Endodermal cell (in vitro differentiated cells): ENCODE measurements at regions not wholly inside any gene's neighbourhood (a gene's known extent, or its start where the extent isn't known, plus 50 kb on each side); places are given as distances from the start of the nearest gene placed in this dataset.
A peak's percentile ranks its signal among the peaks of the same experiment; 100 is the strongest.

Source experiments
- DNase-seq: peaks from one replicate; pipeline ENCODE4 v3.0.0-alpha.2; 2017
- H3K27ac ChIP-seq: 2 replicates; pipeline ENCODE4 v1.5.1; 2013; ENCODE audit warnings: mild to moderate bottlenecking, low read depth, low read length, moderate library complexity
- H3K27me3 ChIP-seq: 2 replicates; pipeline ENCODE4 v1.6.1; 2013; ENCODE audit warnings: mild to moderate bottlenecking, low read length, moderate library complexity; ENCODE audit not compliant: insufficient read depth, control insufficient read depth, poor library complexity, severe bottlenecking
- H3K36me3 ChIP-seq: 2 replicates; pipeline ENCODE4 v1.7.0; 2013; ENCODE audit warnings: mild to moderate bottlenecking, low read length, moderate library complexity; ENCODE audit not compliant: control insufficient read depth, insufficient read depth
- H3K4me1 ChIP-seq: one replicate; pipeline ENCODE4 v1.7.0; 2013; ENCODE audit warnings: low read length; ENCODE audit not compliant: control insufficient read depth, insufficient read depth
- H3K4me3 ChIP-seq: 2 replicates; pipeline ENCODE4 v1.5.1; 2013; ENCODE audit warnings: mild to moderate bottlenecking, low read length, moderate library complexity
- H3K9ac ChIP-seq: 2 replicates; pipeline ENCODE4 v1.6.1; 2013; ENCODE audit warnings: mild to moderate bottlenecking, low read length, moderate library complexity; ENCODE audit not compliant: poor library complexity, severe bottlenecking; ENCODE audit errors: extremely low read depth
- H3K9me3 ChIP-seq: 2 replicates; pipeline ENCODE4 v1.6.1; 2013; ENCODE audit warnings: mild to moderate bottlenecking, low read length, moderate library complexity; ENCODE audit not compliant: control insufficient read depth
- H3K27ac Mint-ChIP-seq: 2 replicates; pipeline ENCODE4 v1.8.0; 2020; ENCODE audit warnings: mixed read lengths
- H3K27me3 Mint-ChIP-seq: 2 replicates; pipeline ENCODE4 v1.8.0; 2021; ENCODE audit warnings: mild to moderate bottlenecking, mixed read lengths; ENCODE audit not compliant: insufficient read depth
- H3K36me3 Mint-ChIP-seq: 2 replicates; pipeline ENCODE4 v1.8.0; 2020; ENCODE audit warnings: low read depth, mixed read lengths
- H3K4me1 Mint-ChIP-seq: 2 replicates; pipeline ENCODE4 v1.8.0; 2020; ENCODE audit warnings: mixed read lengths
- H3K4me3 Mint-ChIP-seq: 2 replicates; pipeline ENCODE4 v1.8.0; 2020; ENCODE audit warnings: mild to moderate bottlenecking, moderate library complexity, mixed read lengths
- H3K9me3 Mint-ChIP-seq: 2 replicates; pipeline ENCODE4 v1.8.0; 2020; ENCODE audit warnings: mild to moderate bottlenecking, mixed read lengths
- WGBS, 2 experiments: methylation state at CpG; one replicate each; pipeline versions ENCODE4 v1.1.5 to v1.1.7; 2013; ENCODE audit warnings: missing lambda C conversion rate in 2 of 2, mixed read lengths in 1 of 2; ENCODE audit not compliant: insufficient coverage in 1 of 2, insufficient read length in 1 of 2; 5-methylcytosine and 5-hydroxymethylcytosine counted together
- TF ChIP-seq, protein P1 (sequence below): fragments of 200-600 bp; sonication (generic); conservative IDR thresholded peaks from 2 replicates; pipeline ENCODE4 v1.5.0; 2021; ENCODE audit warnings: antibody characterized with exemption, mild to moderate bottlenecking

DNA sequence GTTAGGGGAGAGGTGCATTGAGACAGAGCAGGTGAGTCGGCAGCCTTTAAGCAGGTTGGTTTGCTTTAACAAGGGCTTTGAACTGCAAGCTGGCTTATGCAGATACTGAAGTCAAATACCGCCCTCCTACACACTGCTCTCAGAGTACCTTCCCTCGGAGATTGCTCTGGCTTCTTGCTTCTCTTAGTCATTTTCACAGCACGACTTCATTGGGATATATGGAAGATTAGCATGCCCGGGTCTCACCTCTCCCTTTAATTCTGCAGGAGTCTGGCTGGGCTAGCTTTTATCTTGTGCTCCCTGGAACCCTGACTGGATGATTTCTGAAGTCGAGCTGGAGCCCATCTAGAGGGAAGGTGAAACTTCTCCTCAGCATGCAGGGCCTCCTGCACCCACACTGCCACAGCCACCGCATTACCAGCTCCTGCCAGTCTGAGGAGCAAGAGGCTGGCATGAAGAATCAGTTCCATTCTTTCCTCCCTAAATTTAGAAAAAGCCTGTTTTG is 395.5 kb upstream of the HNRNPA3 start:
- Histone ChIP-seq H3K36me3 (no peaks in the 10 kb centered on the region), H3K9me3 (no peaks in the 10 kb centered on the region), H3K27me3 (no peaks in the 10 kb centered on the region), H3K4me1 (peaks cover 6% of the 10 kb centered on the region), H3K4me3 (no peak overlapping the region), H3K9ac (no peak overlapping the region), H3K27ac (no peak overlapping the region)
- peaks cover 6% of the 10 kb centered on the region for H3K27me3 Mint-ChIP-seq
- no peaks in the 10 kb centered on the region for H3K36me3 Mint-ChIP-seq
- no peaks in the 10 kb centered on the region for H3K9me3 Mint-ChIP-seq
- WGBS, 2 experiments: 23 to 28% methylated on average over 4 to 7 of the region's 7 CpGs
- DNase-seq: peak; percentile 80
- H3K4me3 Mint-ChIP-seq: no peak overlapping the region
- H3K4me1 Mint-ChIP-seq: peaks cover 32% of the 10 kb centered on the region
- TF ChIP-seq, protein P1, sequence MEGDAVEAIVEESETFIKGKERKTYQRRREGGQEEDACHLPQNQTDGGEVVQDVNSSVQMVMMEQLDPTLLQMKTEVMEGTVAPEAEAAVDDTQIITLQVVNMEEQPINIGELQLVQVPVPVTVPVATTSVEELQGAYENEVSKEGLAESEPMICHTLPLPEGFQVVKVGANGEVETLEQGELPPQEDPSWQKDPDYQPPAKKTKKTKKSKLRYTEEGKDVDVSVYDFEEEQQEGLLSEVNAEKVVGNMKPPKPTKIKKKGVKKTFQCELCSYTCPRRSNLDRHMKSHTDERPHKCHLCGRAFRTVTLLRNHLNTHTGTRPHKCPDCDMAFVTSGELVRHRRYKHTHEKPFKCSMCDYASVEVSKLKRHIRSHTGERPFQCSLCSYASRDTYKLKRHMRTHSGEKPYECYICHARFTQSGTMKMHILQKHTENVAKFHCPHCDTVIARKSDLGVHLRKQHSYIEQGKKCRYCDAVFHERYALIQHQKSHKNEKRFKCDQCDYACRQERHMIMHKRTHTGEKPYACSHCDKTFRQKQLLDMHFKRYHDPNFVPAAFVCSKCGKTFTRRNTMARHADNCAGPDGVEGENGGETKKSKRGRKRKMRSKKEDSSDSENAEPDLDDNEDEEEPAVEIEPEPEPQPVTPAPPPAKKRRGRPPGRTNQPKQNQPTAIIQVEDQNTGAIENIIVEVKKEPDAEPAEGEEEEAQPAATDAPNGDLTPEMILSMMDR: peak; percentile 44
- peak overlapping the region; percentile 59 for H3K27ac Mint-ChIP-seq

DNA sequence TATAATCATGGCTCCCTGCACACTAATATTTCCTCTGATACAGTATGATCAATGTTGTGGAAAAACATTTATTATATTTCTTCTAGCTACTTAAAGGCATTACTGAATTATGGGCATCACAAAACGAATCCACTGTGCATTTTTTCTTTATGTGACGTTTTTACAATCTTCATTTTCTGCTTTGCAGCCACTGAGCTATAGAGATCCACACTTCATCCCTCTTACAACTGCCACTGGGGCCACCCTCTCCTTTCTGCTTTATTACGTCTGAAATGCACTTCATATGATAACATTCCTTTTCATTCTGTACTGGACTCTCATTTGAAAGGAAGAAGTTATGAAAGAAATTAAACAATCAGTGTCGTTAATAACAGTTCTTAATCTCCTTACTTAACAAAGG is 394.5 kb upstream of the HNRNPA3 start:
- Histone ChIP-seq H3K36me3 (no peaks in the 10 kb centered on the region), H3K4me1 (peaks cover 10% of the 10 kb centered on the region), H3K27me3 (no peaks in the 10 kb centered on the region), H3K4me3 (no peak overlapping the region), H3K27ac (no peak overlapping the region), H3K9me3 (no peaks in the 10 kb centered on the region), H3K9ac (no peak overlapping the region)
- no peaks in the 10 kb centered on the region for H3K9me3 Mint-ChIP-seq
- TF ChIP-seq, protein P1: no peak
- WGBS, 2 experiments: 77 to 83% methylated on average over 2 to 4 of the region's 4 CpGs
- H3K27me3 Mint-ChIP-seq: peaks cover 6% of the 10 kb centered on the region
- H3K4me1 Mint-ChIP-seq: peaks cover 32% of the 10 kb centered on the region
- H3K27ac Mint-ChIP-seq: no peak overlapping the region
- no peaks in the 10 kb centered on the region for H3K36me3 Mint-ChIP-seq
- no peak overlapping the region for H3K4me3 Mint-ChIP-seq
- DNase-seq: no peak

DNA sequence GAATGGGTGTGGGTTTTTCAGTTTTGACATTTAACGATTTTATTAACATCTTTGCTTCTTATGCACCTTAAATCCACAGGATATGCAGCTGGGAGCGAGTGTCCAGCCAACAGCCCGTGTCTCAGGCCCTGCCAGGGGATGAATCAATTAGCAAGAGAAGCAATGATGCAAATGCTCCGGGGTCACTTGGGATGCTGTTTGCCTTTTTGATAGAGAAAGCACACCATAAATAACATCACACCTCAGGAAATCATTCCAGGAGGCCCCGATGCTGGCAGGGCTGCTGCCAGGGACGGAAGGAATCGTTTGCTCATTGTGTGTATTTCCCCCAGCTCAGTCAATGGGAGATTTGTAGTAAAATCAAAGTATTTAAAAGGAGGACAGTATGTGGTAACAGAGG is 394.0 kb upstream of the HNRNPA3 start:
- H3K27ac Mint-ChIP-seq: no peak overlapping the region

More for the DNA sequence above, 394.0 kb upstream of the HNRNPA3 start:
- DNase-seq: no peak
- Mint-ChIP-seq H3K9me3 (no peaks in the 10 kb centered on the region), H3K36me3 (no peaks in the 10 kb centered on the region), H3K27me3 (peaks cover 7% of the 10 kb centered on the region), H3K4me3 (no peak overlapping the region), H3K4me1 (peaks cover 32% of the 10 kb centered on the region)
- Histone ChIP-seq H3K9ac (no peak overlapping the region), H3K27ac (no peak overlapping the region), H3K27me3 (no peaks in the 10 kb centered on the region), H3K4me1 (peaks cover 10% of the 10 kb centered on the region), H3K36me3 (no peaks in the 10 kb centered on the region), H3K4me3 (no peak overlapping the region), H3K9me3 (no peaks in the 10 kb centered on the region)
- WGBS, 2 experiments: 59 to 100% methylated on average over 1 to 7 of the region's 7 CpGs
- TF ChIP-seq, protein P1: no peak
